ENCODE measurements at regions not wholly inside any gene's neighbourhood (a gene's known extent, or its start where the extent isn't known, plus 50 kb on each side); places are given as distances from the start of the nearest gene placed in this dataset.

GRCh38 chr2:237179161-237179560 lies 93.5 kb downstream of the COPS8 start:
- Mint-ChIP-seq H3K27me3 (ENCODE audit: insufficient read depth, low read depth) (no peaks in the 10 kb centered on the region), H3K27ac (no peak overlapping the region), H3K36me3 (no peaks in the 10 kb centered on the region), H3K4me3 (no peak overlapping the region), H3K4me1 (peaks cover 4% of the 10 kb centered on the region), H3K9me3 (peaks cover 7% of the 10 kb centered on the region)
- Histone ChIP-seq H2AFZ (replicated peaks) (no peak overlapping the region), H3K9me3 (ENCODE audit: low read depth) (peaks cover 2% of the 10 kb centered on the region), H3K27ac (no peak overlapping the region), H3K36me3 (no peaks in the 10 kb centered on the region), H3K4me3 (no peak overlapping the region), H3F3A (ENCODE audit: low read depth) (no peaks in the 10 kb centered on the region), H3K4me1 (no peaks in the 10 kb centered on the region), H4K20me1 (ENCODE audit: low read depth) (no peaks in the 10 kb centered on the region), H3K79me2 (ENCODE audit: low read depth) (no peaks in the 10 kb centered on the region), H3K9ac (no peak overlapping the region), H3K27me3 (no peaks in the 10 kb centered on the region), H3K4me2 (no peak overlapping the region)
- TF ChIP-seq, protein P1, sequence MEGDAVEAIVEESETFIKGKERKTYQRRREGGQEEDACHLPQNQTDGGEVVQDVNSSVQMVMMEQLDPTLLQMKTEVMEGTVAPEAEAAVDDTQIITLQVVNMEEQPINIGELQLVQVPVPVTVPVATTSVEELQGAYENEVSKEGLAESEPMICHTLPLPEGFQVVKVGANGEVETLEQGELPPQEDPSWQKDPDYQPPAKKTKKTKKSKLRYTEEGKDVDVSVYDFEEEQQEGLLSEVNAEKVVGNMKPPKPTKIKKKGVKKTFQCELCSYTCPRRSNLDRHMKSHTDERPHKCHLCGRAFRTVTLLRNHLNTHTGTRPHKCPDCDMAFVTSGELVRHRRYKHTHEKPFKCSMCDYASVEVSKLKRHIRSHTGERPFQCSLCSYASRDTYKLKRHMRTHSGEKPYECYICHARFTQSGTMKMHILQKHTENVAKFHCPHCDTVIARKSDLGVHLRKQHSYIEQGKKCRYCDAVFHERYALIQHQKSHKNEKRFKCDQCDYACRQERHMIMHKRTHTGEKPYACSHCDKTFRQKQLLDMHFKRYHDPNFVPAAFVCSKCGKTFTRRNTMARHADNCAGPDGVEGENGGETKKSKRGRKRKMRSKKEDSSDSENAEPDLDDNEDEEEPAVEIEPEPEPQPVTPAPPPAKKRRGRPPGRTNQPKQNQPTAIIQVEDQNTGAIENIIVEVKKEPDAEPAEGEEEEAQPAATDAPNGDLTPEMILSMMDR (IDR thresholded peaks at IDR 0.05): no peak
- no peak for TF ChIP-seq EZH2 (IDR thresholded peaks at IDR 0.05)
- no peak for TF ChIP-seq EZH2phosphoT487 (IDR thresholded peaks at IDR 0.05)
- no peak for DNase-seq (ENCODE audit: low spot score)

DNA sequence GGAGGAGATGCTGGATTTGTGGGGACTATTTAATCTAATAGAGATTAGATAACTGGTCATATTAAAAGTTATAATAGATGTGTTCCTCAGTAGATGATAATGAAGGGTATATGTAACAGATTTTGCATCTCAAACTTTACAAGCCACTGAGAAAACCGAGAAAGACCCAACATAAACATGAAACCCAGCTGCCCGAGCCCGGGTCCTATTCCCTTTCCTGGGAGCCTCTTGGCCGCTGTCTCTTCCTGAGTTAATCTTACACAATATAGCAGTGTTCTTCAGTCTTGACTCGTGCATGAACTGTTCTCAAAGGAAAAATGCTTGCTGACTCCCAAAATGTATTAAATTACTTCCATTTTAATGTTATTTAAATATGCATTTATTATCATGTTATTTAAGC lies 94.5 kb downstream of the COPS8 start:
- Histone ChIP-seq H3K4me3 (no peak overlapping the region), H3K27me3 (no peaks in the 10 kb centered on the region), H2AFZ (replicated peaks) (no peak overlapping the region), H3K9me3 (ENCODE audit: low read depth) (no peaks in the 10 kb centered on the region), H3K4me2 (no peak overlapping the region), H3K36me3 (no peaks in the 10 kb centered on the region), H3K9ac (no peak overlapping the region), H3K79me2 (ENCODE audit: low read depth) (no peaks in the 10 kb centered on the region), H3K27ac (no peak overlapping the region), H4K20me1 (ENCODE audit: low read depth) (no peaks in the 10 kb centered on the region), H3K4me1 (peaks cover 5% of the 10 kb centered on the region), H3F3A (ENCODE audit: low read depth) (no peaks in the 10 kb centered on the region)
- Mint-ChIP-seq H3K27ac (no peak overlapping the region), H3K4me3 (no peak overlapping the region), H3K4me1 (peaks cover 4% of the 10 kb centered on the region), H3K27me3 (ENCODE audit: insufficient read depth, low read depth) (no peaks in the 10 kb centered on the region), H3K36me3 (no peaks in the 10 kb centered on the region), H3K9me3 (peaks cover 3% of the 10 kb centered on the region)
- TF ChIP-seq EZH2 (IDR thresholded peaks at IDR 0.05) (no peak), EZH2phosphoT487 (IDR thresholded peaks at IDR 0.05) (no peak)
- TF ChIP-seq, protein P1 (IDR thresholded peaks at IDR 0.05): no peak
- no peak for DNase-seq (ENCODE audit: low spot score)

- no peaks in the 10 kb centered on the region for H3K79me2 ChIP-seq (ENCODE audit: low read depth)
- H3K27ac Mint-ChIP-seq: no peak overlapping the region
- H3K4me1 Mint-ChIP-seq: peaks cover 7% of the 10 kb centered on the region
These were observed 95.3 kb downstream of the COPS8 start for GRCh38 chr2:237180987-237181386.

More at GRCh38 chr2:237180987-237181386, 95.3 kb downstream of the COPS8 start:
- H3K27me3 ChIP-seq: no peaks in the 10 kb centered on the region
- Mint-ChIP-seq H3K36me3 (no peaks in the 10 kb centered on the region), H3K27me3 (ENCODE audit: insufficient read depth, low read depth) (no peaks in the 10 kb centered on the region), H3K9me3 (no peaks in the 10 kb centered on the region), H3K4me3 (no peak overlapping the region)
- no peak overlapping the region for H3K4me3 ChIP-seq
- no peak for TF ChIP-seq EZH2 (IDR thresholded peaks at IDR 0.05)
- TF ChIP-seq, protein P1 (IDR thresholded peaks at IDR 0.05): no peak
- TF ChIP-seq EZH2phosphoT487 (IDR thresholded peaks at IDR 0.05): no peak
- no peak overlapping the region for H3K27ac ChIP-seq
- DNase-seq (ENCODE audit: low spot score): no peak
- no peaks in the 10 kb centered on the region for H4K20me1 ChIP-seq (ENCODE audit: low read depth)
- H3K4me2 ChIP-seq: no peak overlapping the region
- no peaks in the 10 kb centered on the region for H3K9me3 ChIP-seq (ENCODE audit: low read depth)
- H2AFZ ChIP-seq (replicated peaks): no peak overlapping the region
- peaks cover 13% of the 10 kb centered on the region for H3K4me1 ChIP-seq
- H3K9ac ChIP-seq: no peak overlapping the region
- H3F3A ChIP-seq (ENCODE audit: low read depth): no peaks in the 10 kb centered on the region
- H3K36me3 ChIP-seq: no peaks in the 10 kb centered on the region

All from neural progenitor cell (in vitro differentiated cells).